H1 (cell line): ENCODE measurements at regions not wholly inside any gene's neighbourhood (a gene's known extent, or its start where the extent isn't known, plus 50 kb on each side); places are given as distances from the start of the nearest gene placed in this dataset.

Experiments
- ATF3 ChIP-seq: IDR thresholded peaks from 2 replicates; pipeline ENCODE4 v1.6.1; 2011; ENCODE audit warnings: low read depth, mild to moderate bottlenecking, low read length; ENCODE audit not compliant: insufficient read depth
- CHD7 ChIP-seq: fragments of 300-600 bp; sonication (generic); IDR thresholded peaks from 2 replicates; pipeline ENCODE4 v1.7.1; 2012; ENCODE audit warnings: low read length, moderate library complexity, mild to moderate bottlenecking, inconsistent platforms; ENCODE audit not compliant: insufficient replicate concordance
- CTCF ChIP-seq, 3 experiments: IDR thresholded peaks; 1 replicate in 2 of 3; 2 replicates in 1 of 3; pipeline versions ENCODE4 v1.5.1 to v1.6.1; 2011; ENCODE audit warnings: low read length in 3 of 3, mild to moderate bottlenecking in 3 of 3, inconsistent platforms in 2 of 3, low read depth in 1 of 3, moderate library complexity in 1 of 3; ENCODE audit not compliant: insufficient read depth in 1 of 3; ENCODE audit errors: control extremely low read depth in 1 of 3
- GABPA ChIP-seq: IDR thresholded peaks from 2 replicates; pipeline ENCODE4 v1.6.1; 2011; ENCODE audit warnings: mild to moderate bottlenecking, low read length, moderate library complexity, borderline replicate concordance; ENCODE audit not compliant: insufficient read depth
- MAX ChIP-seq: IDR thresholded peaks from 2 replicates; pipeline ENCODE4 v1.6.1; 2012; ENCODE audit warnings: inconsistent platforms
- SIRT6 ChIP-seq: IDR thresholded peaks from one replicate; pipeline ENCODE4 v1.7.1; 2012; ENCODE audit warnings: low read length, inconsistent platforms
- SIX5 ChIP-seq: IDR thresholded peaks from 2 replicates; pipeline ENCODE4 v1.6.1; 2011; ENCODE audit warnings: mild to moderate bottlenecking, low read depth, low read length
- SUZ12 ChIP-seq: fragments of 200-600 bp; sonication (generic); IDR thresholded peaks from 2 replicates; pipeline ENCODE4 v1.6.1; 2012; ENCODE audit warnings: mild to moderate bottlenecking, inconsistent platforms, low read length, moderate library complexity, mixed read lengths
- TAF1 ChIP-seq: IDR thresholded peaks from 2 replicates; pipeline ENCODE4 v1.6.1; 2011; ENCODE audit warnings: mild to moderate bottlenecking, low read depth, low read length

- TF ChIP-seq CHD7 (no peak), GABPA (no peak), CTCF (IDR thresholded peaks at IDR 0.05; ENCODE audit: control extremely low read depth in 1 of 3, insufficient read depth in 1 of 3, low read depth in 1 of 3, low read length in 3 of 3) (no peak), SUZ12 (no peak), MAX (no peak), SIX5 (no peak), SIRT6 (no peak), TAF1 (no peak), ATF3 (no peak)
These were observed 147.6 kb downstream of the ADCYAP1 start (continued) for GRCh38 chr18:1052301-1052700.
